GM23248 (cell line): ENCODE measurements at regions not wholly inside any gene's neighbourhood (a gene's known extent, or its start where the extent isn't known, plus 50 kb on each side); places are given as distances from the start of the nearest gene placed in this dataset.

Source experiments
- DNase-seq: peaks from one replicate; pipeline ENCODE4 v3.0.0-alpha.2; 2015
- H2AFZ ChIP-seq: fragments of 200-600 bp; sonication (generic); 2 replicates; pipeline ENCODE4 v1.6.1; 2016; ENCODE audit warnings: antibody characterized with exemption
- H3F3A ChIP-seq: fragments of 200-600 bp; sonication (generic); 2 replicates; pipeline ENCODE4 v1.6.1; 2016; ENCODE audit warnings: mild to moderate bottlenecking, antibody characterized with exemption, mixed run types; ENCODE audit not compliant: insufficient read depth
- H3K27ac ChIP-seq: fragments of 200-600 bp; sonication (generic); 2 replicates; pipeline ENCODE4 v1.5.1; 2016; ENCODE audit warnings: mild to moderate bottlenecking
- H3K27me3 ChIP-seq: fragments of 200-600 bp; sonication (generic); replicated peaks from 2 replicates; pipeline ENCODE4 v1.6.1; 2016; ENCODE audit warnings: mild to moderate bottlenecking; ENCODE audit not compliant: insufficient read depth
- H3K36me3 ChIP-seq: fragments of 200-600 bp; sonication (generic); 2 replicates; pipeline ENCODE4 v1.6.1; 2016; ENCODE audit warnings: low read depth, mild to moderate bottlenecking
- H3K4me1 ChIP-seq: fragments of 200-600 bp; sonication (generic); 2 replicates; pipeline ENCODE4 v1.6.1; 2016; ENCODE audit warnings: mild to moderate bottlenecking; ENCODE audit not compliant: insufficient read depth
- H3K4me2 ChIP-seq: fragments of 200-600 bp; sonication (generic); one replicate; pipeline ENCODE4 v1.6.1; 2016; ENCODE audit warnings: mild to moderate bottlenecking; ENCODE audit not compliant: unreplicated experiment
- H3K4me3 ChIP-seq: fragments of 200-600 bp; sonication (generic); 2 replicates; pipeline ENCODE4 v1.5.1; 2016; ENCODE audit warnings: mild to moderate bottlenecking
- H3K79me2 ChIP-seq: fragments of 200-600 bp; sonication (generic); 2 replicates; pipeline ENCODE4 v1.6.1; 2016; ENCODE audit warnings: mild to moderate bottlenecking; ENCODE audit not compliant: insufficient read depth
- H3K9ac ChIP-seq: fragments of 200-600 bp; sonication (generic); 2 replicates; pipeline ENCODE4 v1.6.1; 2016; ENCODE audit warnings: mild to moderate bottlenecking
- H3K9me2 ChIP-seq: fragments of 200-600 bp; sonication (generic); 2 replicates; pipeline ENCODE4 v1.6.1; 2016; ENCODE audit warnings: mixed run types, mild to moderate bottlenecking, moderate library complexity; ENCODE audit not compliant: insufficient read depth
- H3K9me3 ChIP-seq: fragments of 200-600 bp; sonication (generic); one replicate; pipeline ENCODE4 v1.6.1; 2017; ENCODE audit warnings: low read depth
- H4K20me1 ChIP-seq: fragments of 200-600 bp; sonication (generic); 2 replicates; pipeline ENCODE4 v1.6.0; 2016; ENCODE audit not compliant: insufficient read depth
- EZH2 ChIP-seq: fragments of 200-600 bp; sonication (generic); IDR thresholded peaks from 2 replicates; pipeline ENCODE4 v1.6.1; 2018; ENCODE audit warnings: antibody characterized with exemption, mild to moderate bottlenecking; ENCODE audit not compliant: insufficient read depth, poor library complexity, severe bottlenecking
- EZH2phosphoT487 ChIP-seq: fragments of 200-600 bp; sonication (generic); IDR thresholded peaks from 2 replicates; pipeline ENCODE4 v1.6.1; 2018; ENCODE audit warnings: antibody characterized with exemption, moderate library complexity, mild to moderate bottlenecking, low read depth; ENCODE audit not compliant: insufficient read depth
- WGBS, 2 experiments: methylation state at CpG; one replicate each; pipeline ENCODE4 v1.1.6; 2015 to 2017; ENCODE audit warnings: low lambda C conversion rate in 2 of 2, low coverage in 1 of 2; ENCODE audit errors: missing lambda C conversion rate in 2 of 2; 5-methylcytosine and 5-hydroxymethylcytosine counted together
- in situ Hi-C: fragments of 300-500 bp; cut with MboI; formaldehyde crosslinking; loops from 2 replicates; pipeline ENCODE4 v1.15.0; 2020

DNA sequence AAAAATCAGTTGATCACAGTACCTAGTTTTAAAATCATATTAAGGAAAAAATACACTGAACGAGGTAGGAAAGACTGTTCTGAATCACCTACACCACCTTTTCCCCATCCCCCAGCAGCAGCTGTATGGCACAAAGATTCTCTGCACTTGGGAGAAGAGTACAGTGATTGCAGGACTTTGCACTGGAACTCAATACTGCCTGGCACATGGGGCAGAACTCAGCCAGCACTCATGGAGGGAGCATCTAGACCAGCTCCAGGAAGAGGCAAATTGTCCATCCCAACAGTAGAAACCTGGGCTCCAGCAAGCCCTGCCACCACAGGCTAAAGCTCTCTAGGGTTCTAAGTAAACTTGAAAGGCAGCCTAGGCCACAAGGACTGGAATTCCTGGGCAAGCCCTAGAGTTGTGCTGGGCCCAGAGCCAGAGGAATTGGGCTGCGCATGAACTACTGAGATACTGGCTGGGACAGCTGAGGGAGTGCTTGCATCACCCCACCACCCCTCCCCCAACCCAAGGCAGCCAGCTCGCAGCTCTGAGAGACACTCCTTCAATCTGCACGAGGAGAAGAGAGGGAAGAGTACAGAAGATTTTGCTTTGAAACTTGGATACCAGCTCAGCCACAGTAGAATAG is 654.4 kb upstream of the CDH6 start:
- Histone ChIP-seq H3K4me3 (no peak overlapping the region), H3K27me3 (no peaks in the 10 kb centered on the region), H3K36me3 (no peaks in the 10 kb centered on the region), H3K4me1 (no peaks in the 10 kb centered on the region), H2AFZ (no peak overlapping the region), H3K4me2 (no peak overlapping the region), H3K27ac (no peak overlapping the region), H3K9me3 (no peaks in the 10 kb centered on the region), H3K79me2 (no peaks in the 10 kb centered on the region), H4K20me1 (no peaks in the 10 kb centered on the region), H3K9me2 (no peaks in the 10 kb centered on the region), H3F3A (no peaks in the 10 kb centered on the region), H3K9ac (no peak overlapping the region)
- in situ Hi-C loops, result no loop called here
- 5 to 10% methylated on average over 4 of the region's 4 CpGs for WGBS, 2 experiments
- TF ChIP-seq EZH2, result no peak
- no peak for TF ChIP-seq EZH2phosphoT487
- DNase-seq, result no peak

- no peaks in the 10 kb centered on the region for H3K9me2 ChIP-seq
- H2AFZ ChIP-seq, result no peak overlapping the region
- H3F3A ChIP-seq, result no peaks in the 10 kb centered on the region
- 45 to 49% methylated on average over 2 of the region's 2 CpGs for WGBS, 2 experiments
- H3K9ac ChIP-seq, result no peak overlapping the region
- in situ Hi-C loops, result no loop called here
- no peaks in the 10 kb centered on the region for H3K9me3 ChIP-seq
- no peaks in the 10 kb centered on the region for H4K20me1 ChIP-seq
- no peaks in the 10 kb centered on the region for H3K79me2 ChIP-seq
- H3K27ac ChIP-seq, result no peak overlapping the region
- no peaks in the 10 kb centered on the region for H3K4me1 ChIP-seq
- no peak overlapping the region for H3K4me3 ChIP-seq
- H3K4me2 ChIP-seq, result no peak overlapping the region
- H3K36me3 ChIP-seq, result no peaks in the 10 kb centered on the region
- H3K27me3 ChIP-seq, result no peaks in the 10 kb centered on the region
- no peak for TF ChIP-seq EZH2
- no peak for TF ChIP-seq EZH2phosphoT487
- DNase-seq, result no peak
Observed at GRCh38 chr5:30525353-30525752, 668.1 kb upstream of the CDH6 start.

- H3K4me3 ChIP-seq, result no peak overlapping the region
- H3F3A ChIP-seq, result no peaks in the 10 kb centered on the region
- DNase-seq, result no peak
- WGBS, 2 experiments, result 33 to 51% methylated on average over 6 of the region's 6 CpGs
- H3K27me3 ChIP-seq, result no peaks in the 10 kb centered on the region
- H3K36me3 ChIP-seq, result no peaks in the 10 kb centered on the region
- H3K9me2 ChIP-seq, result no peaks in the 10 kb centered on the region
- no peak overlapping the region for H3K27ac ChIP-seq
- H3K9me3 ChIP-seq, result no peaks in the 10 kb centered on the region
- H3K4me1 ChIP-seq, result no peaks in the 10 kb centered on the region
- H2AFZ ChIP-seq, result no peak overlapping the region
- no peaks in the 10 kb centered on the region for H3K79me2 ChIP-seq
- no peak overlapping the region for H3K4me2 ChIP-seq
- no peaks in the 10 kb centered on the region for H4K20me1 ChIP-seq
- in situ Hi-C loops, result no loop called here
- H3K9ac ChIP-seq, result no peak overlapping the region
- TF ChIP-seq EZH2phosphoT487 (no peak), EZH2 (no peak)
Observed at GRCh38 chr5:30524428-30524827, 669.1 kb upstream of the CDH6 start.

DNA sequence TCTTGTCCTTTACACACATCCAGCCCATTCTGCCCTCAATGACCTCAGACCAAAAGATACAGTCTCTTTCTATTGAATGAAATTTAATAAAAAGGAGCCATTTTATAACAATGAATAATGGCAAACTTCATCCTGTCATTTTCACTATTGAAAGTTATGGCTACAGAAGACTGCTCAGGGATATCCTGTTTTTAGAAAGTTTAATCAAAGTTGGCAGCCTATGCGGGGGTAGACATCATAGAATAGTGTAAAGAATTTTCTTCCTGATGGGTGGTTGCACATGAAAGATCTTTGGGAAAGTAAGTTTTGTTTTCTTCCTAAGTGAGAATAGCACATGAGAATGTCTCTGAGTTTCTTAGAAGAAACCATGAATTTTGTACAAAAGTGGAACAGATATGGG is 670.4 kb upstream of the CDH6 start:
- Histone ChIP-seq H3K4me3 (no peak overlapping the region), H3K36me3 (no peaks in the 10 kb centered on the region), H3K4me2 (no peak overlapping the region), H3K27ac (no peak overlapping the region), H4K20me1 (no peaks in the 10 kb centered on the region), H3F3A (no peaks in the 10 kb centered on the region), H3K9ac (no peak overlapping the region), H3K79me2 (no peaks in the 10 kb centered on the region), H3K4me1 (no peaks in the 10 kb centered on the region), H2AFZ (no peak overlapping the region), H3K9me3 (no peaks in the 10 kb centered on the region), H3K27me3 (no peaks in the 10 kb centered on the region), H3K9me2 (no peaks in the 10 kb centered on the region)
- no peak for DNase-seq
- in situ Hi-C loops, result no loop called here
- 25 to 26% methylated on average over 1 of the region's 1 CpG for WGBS, 2 experiments
- TF ChIP-seq EZH2 (no peak), EZH2phosphoT487 (no peak)
